HCT116 (cell line): ENCODE measurements at regions not wholly inside any gene's neighbourhood (a gene's known extent, or its start where the extent isn't known, plus 50 kb on each side); places are given as distances from the start of the nearest gene placed in this dataset.

ENCODE experiments used
- ATAC-seq: fragments of 200-7000 bp; cut with Tn5 transposase; 2 replicates; pipeline ENCODE4 v1.9.1; 2020; ENCODE audit warnings: mild to moderate bottlenecking, moderate library complexity
- BruUV-seq: library from RNA; stranded (reverse); fragments of 400-500 nt; replicated peaks from 2 replicates; lab custom pipeline; 2021; lab: Mats Ljungman, UMichigan
- CTCF ChIA-PET: fragments of 300-600 bp; sonication (Branson Sonifier 250); formaldehyde crosslinking; loops from one replicate; lab custom pipeline; 2021; ENCODE audit warnings: antibody characterized with exemption; lab: Charles Lee
- POLR2A ChIA-PET: fragments of 300-600, 350-600 bp; sonication (Branson Sonifier 250); formaldehyde crosslinking; loops from one replicate; lab custom pipeline; 2021; ENCODE audit warnings: antibody characterized with exemption; lab: Charles Lee
- RAD21 ChIA-PET, 2 experiments: fragments of 300-600 bp; sonication (Branson Sonifier 250); formaldehyde crosslinking; loops; one replicate each; lab custom pipeline; 2023; ENCODE audit warnings: low total read pairs in 2 of 2; ENCODE audit not compliant: uncharacterized antibody in 2 of 2, unreplicated experiment in 2 of 2, low non-redundant PET in 1 of 2; lab: Charles Lee
- DNase-seq: peaks from one replicate; pipeline ENCODE4 v3.0.0-alpha.2; 2010; ENCODE audit warnings: low read depth, low spot score
- H2AFZ ChIP-seq: fragments of 200-600 bp; shearing (Covaris generic), sonication (generic); 2 replicates; pipeline ENCODE4 v1.6.1; 2017; ENCODE audit warnings: low read depth, mixed run types, mixed read lengths, antibody characterized with exemption, low read length; ENCODE audit not compliant: poor library complexity, severe bottlenecking
- H3K27ac ChIP-seq: 2 replicates; pipeline ENCODE4 v1.5.1; 2012; ENCODE audit warnings: low read depth, low read length
- H3K27me3 ChIP-seq: fragments of 200-600 bp; sonication (generic); 2 replicates; pipeline ENCODE4 v1.6.1; 2016; ENCODE audit warnings: mixed run types, low read length, mixed read lengths; ENCODE audit not compliant: insufficient read depth
- H3K36me3 ChIP-seq, 2 experiments: fragments of 200-500 bp in 1 of 2; fragments of 200-600 bp in 1 of 2; sonication (Bioruptor generic) in 1 of 2; sonication (generic) in 1 of 2; 2 replicates each; pipeline versions ENCODE4 v1.5.1 to v1.6.1; 2014 to 2016; ENCODE audit warnings: low read length in 2 of 2, inconsistent platforms in 1 of 2, mixed read lengths in 1 of 2, mixed run types in 1 of 2; ENCODE audit not compliant: insufficient read depth in 2 of 2, control insufficient read depth in 1 of 2
- H3K4me1 ChIP-seq, 2 experiments: fragments of 200-600 bp in 1 of 2; sonication (generic) in 1 of 2; 2 replicates each; pipeline versions ENCODE4 v1.5.1 to v1.6.1; 2012 to 2017; ENCODE audit warnings: low read length in 2 of 2, inconsistent platforms in 1 of 2, mild to moderate bottlenecking in 1 of 2, mixed read lengths in 1 of 2, mixed run types in 1 of 2, moderate library complexity in 1 of 2; ENCODE audit not compliant: insufficient read depth in 2 of 2, control insufficient read depth in 1 of 2
- H3K4me2 ChIP-seq: fragments of 200-600 bp; sonication (generic); 2 replicates; pipeline ENCODE4 v1.6.1; 2017; ENCODE audit warnings: mixed run types, low read length, mixed read lengths
- H3K4me3 ChIP-seq, 2 experiments: fragments of 200-600 bp in 1 of 2; sonication (generic) in 1 of 2; replicated peaks in 1 of 2; 2 replicates each; pipeline ENCODE4 v1.5.1; 2011 to 2016; ENCODE audit warnings: low read length in 2 of 2, control low read depth in 1 of 2, low read depth in 1 of 2, mild to moderate bottlenecking in 1 of 2, mixed read lengths in 1 of 2, mixed run types in 1 of 2
- H3K79me2 ChIP-seq: fragments of 200-600 bp; sonication (generic); 2 replicates; pipeline ENCODE4 v1.6.1; 2017; ENCODE audit warnings: mild to moderate bottlenecking, mixed run types, low read length, moderate library complexity, mixed read lengths; ENCODE audit not compliant: insufficient read depth
- H3K9ac ChIP-seq: fragments of 200-600 bp; sonication (generic); 2 replicates; pipeline ENCODE4 v1.6.1; 2016; ENCODE audit warnings: low read length, mixed read lengths
- H3K9me2 ChIP-seq: fragments of 200-600 bp; sonication (generic), shearing (Covaris generic); 2 replicates; pipeline ENCODE4 v1.6.1; 2017; ENCODE audit warnings: mixed run types, mild to moderate bottlenecking, moderate library complexity; ENCODE audit not compliant: insufficient read depth
- H3K9me3 ChIP-seq, 2 experiments: fragments of 200-500 bp in 1 of 2; fragments of 200-600 bp in 1 of 2; sonication (Bioruptor generic) in 1 of 2; sonication (generic) in 1 of 2; 2 replicates each; pipeline ENCODE4 v1.6.1; 2014 to 2017; ENCODE audit warnings: low read length in 2 of 2, mixed read lengths in 2 of 2, inconsistent platforms in 1 of 2, low read depth in 1 of 2, mild to moderate bottlenecking in 1 of 2, mixed run types in 1 of 2, moderate library complexity in 1 of 2; ENCODE audit not compliant: control insufficient read depth in 1 of 2, insufficient read depth in 1 of 2
- H4K20me1 ChIP-seq: fragments of 200-600 bp; sonication (generic), shearing (Covaris generic); 2 replicates; pipeline ENCODE4 v1.6.1; 2017; ENCODE audit warnings: mixed run types, mild to moderate bottlenecking, moderate library complexity; ENCODE audit not compliant: insufficient read depth
- CBX3 ChIP-seq: IDR thresholded peaks from 2 replicates; pipeline ENCODE4 v1.6.1; 2012; ENCODE audit warnings: low read depth
- CEBPB ChIP-seq: IDR thresholded peaks from 2 replicates; pipeline ENCODE4 v1.6.1; 2012; ENCODE audit warnings: low read depth
- CTCF ChIP-seq, 3 experiments: fragments of 200-600 bp in 1 of 3; sonication (generic) in 1 of 3; IDR thresholded peaks in 2 of 3; conservative IDR thresholded peaks in 1 of 3; 2 replicates each; pipeline ENCODE4 v1.5.1; 2012 to 2017; ENCODE audit warnings: low read depth in 2 of 3, low read length in 2 of 3, antibody characterized with exemption in 1 of 3, borderline replicate concordance in 1 of 3, control low read depth in 1 of 3, mild to moderate bottlenecking in 1 of 3, mixed read lengths in 1 of 3, mixed run types in 1 of 3, moderate library complexity in 1 of 3; ENCODE audit not compliant: insufficient read depth in 1 of 3
- ELF1 ChIP-seq: IDR thresholded peaks from 2 replicates; pipeline ENCODE4 v1.6.1; 2012; ENCODE audit warnings: low read depth, borderline replicate concordance
- JUND ChIP-seq: IDR thresholded peaks from 2 replicates; pipeline ENCODE4 v1.6.1; 2012
- RAD21 ChIP-seq: IDR thresholded peaks from 2 replicates; pipeline ENCODE4 v1.6.1; 2012; ENCODE audit warnings: low read depth, mild to moderate bottlenecking
- SRF ChIP-seq: IDR thresholded peaks from 2 replicates; pipeline ENCODE4 v1.6.1; 2012; ENCODE audit warnings: low read depth
- intact Hi-C: fragments of 100-400 bp; cut with micrococcal nuclease; formaldehyde crosslinking; loops from 2 replicates; pipeline ENCODE4 v1.10.0; 2022

DNA sequence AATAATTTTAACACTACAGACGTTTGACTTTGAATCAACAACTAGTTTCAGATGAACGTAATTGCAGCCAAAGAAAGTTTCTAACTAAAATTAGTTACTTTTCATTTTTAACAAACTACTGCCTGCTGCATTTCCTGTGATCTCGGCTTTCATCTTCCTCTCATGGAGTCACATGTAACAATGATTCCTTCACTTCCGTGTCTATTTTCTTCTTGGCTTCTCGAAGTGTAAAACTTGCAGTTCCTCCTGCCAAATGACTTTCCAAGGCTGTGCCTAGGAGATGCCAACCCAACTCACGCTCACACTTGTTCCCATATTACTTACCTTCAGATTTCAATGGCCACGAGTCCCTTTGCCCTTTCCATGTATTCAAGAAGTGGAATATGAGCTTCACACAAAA, 1406.3 kb upstream of the CELF4 start (continued):
- TF ChIP-seq CEBPB, result no peak
- TF ChIP-seq SRF, result no peak
- TF ChIP-seq ELF1, result no peak
- TF ChIP-seq JUND, result no peak
- TF ChIP-seq, all 23 proteins: peak for 0

DNA sequence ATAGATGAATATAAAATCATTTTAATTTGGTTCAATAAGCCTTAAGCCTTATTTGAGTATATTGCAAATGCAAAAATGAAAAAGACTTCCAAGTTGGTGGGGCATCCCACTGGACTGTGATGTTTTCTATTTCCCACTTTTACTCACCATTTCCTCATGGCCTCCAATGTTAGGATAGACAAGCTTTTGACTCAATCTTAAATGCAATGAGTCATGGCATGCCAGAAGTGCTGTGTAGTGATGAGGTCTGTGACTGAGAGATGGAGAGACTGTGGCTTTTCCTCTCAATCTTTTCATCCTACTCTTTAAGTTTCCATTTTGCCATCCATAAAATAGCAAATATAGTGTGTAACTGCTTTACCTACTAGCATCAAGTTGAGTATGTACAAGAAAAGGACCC, 1401.2 kb upstream of the CELF4 start:
- DNase-seq (no peak), ATAC-seq (no peak)
- Histone ChIP-seq H3K9me2 (no peaks in the 10 kb centered on the region), H3K4me1 (no peaks in the 10 kb centered on the region), H3K9ac (no peak overlapping the region), H3K4me2 (no peak overlapping the region), H3K9me3 (no peaks in the 10 kb centered on the region; a peak in 1 of 4 replicates), H3K4me3 (no peak overlapping the region), H3K27ac (no peak overlapping the region), H3K79me2 (no peaks in the 10 kb centered on the region), H4K20me1 (no peaks in the 10 kb centered on the region), H3K27me3 (no peaks in the 10 kb centered on the region), H2AFZ (no peak overlapping the region), H3K36me3 (no peaks in the 10 kb centered on the region)
- TF ChIP-seq ELF1 (no peak), RAD21 (no peak), CBX3 (no peak), CTCF (IDR thresholded peaks at IDR 0.05 in 2 of 3, conservative IDR thresholded peaks at IDR 0.05 in 1 of 3; ENCODE audit: borderline replicate concordance in 1 of 3, insufficient read depth in 1 of 3, low read depth in 2 of 3, low read length in 2 of 3) (no peak)
- intact Hi-C loops, result no loop called here
- BruUV-seq, result no TSS peak
- POLR2A ChIA-PET, result no interaction called here
- CTCF ChIA-PET, result no interaction called here
- RAD21 ChIA-PET, result no interaction called here
